Vagina (tissue), 2 donors: ENCODE measurements at regions not wholly inside any gene's neighbourhood (a gene's known extent, or its start where the extent isn't known, plus 50 kb on each side); places are given as distances from the start of the nearest gene placed in this dataset.

Source experiments
- DNase-seq, 2 donors: peaks; one replicate each; pipeline ENCODE4 v3.0.0-alpha.2; 2017; ENCODE audit errors: extremely low spot score in 2 of 2
- H3K27ac ChIP-seq: fragments of 200-600 bp; sonication (generic); one replicate; pipeline ENCODE4 v1.5.1; 2019
- H3K27me3 ChIP-seq: fragments of 200-600 bp; sonication (generic); one replicate; pipeline ENCODE4 v1.5.1; 2019
- H3K36me3 ChIP-seq, 2 donors: fragments of 200-600 bp; sonication (generic); one replicate each; pipeline ENCODE4 v1.5.1; 2017 to 2019
- H3K4me1 ChIP-seq: fragments of 200-600 bp; sonication (generic); one replicate; pipeline ENCODE4 v1.5.1; 2019
- H3K4me3 ChIP-seq, 2 donors: fragments of 200-600 bp; sonication (generic); 1 replicate in 1 of 2; 2 replicates in 1 of 2; pipeline ENCODE4 v1.5.1; 2016 to 2019
- H3K9me3 ChIP-seq: fragments of 200-600 bp; sonication (generic); one replicate; pipeline ENCODE4 v1.5.1; 2019
- CTCF ChIP-seq, 3 experiments: fragments of 450-650 bp in 2 of 3; fragments of 200-600 bp in 1 of 3; sonication (generic) in 1 of 3; IDR thresholded peaks; one replicate each; pipeline ENCODE4 v1.5.1; 2017 to 2019; ENCODE audit warnings: antibody characterized with exemption in 3 of 3, mild to moderate bottlenecking in 2 of 3, moderate library complexity in 2 of 3
- POLR2A ChIP-seq, 2 donors: fragments of 450-650 bp; IDR thresholded peaks; one replicate each; pipeline ENCODE4 v1.6.1; 2017; ENCODE audit warnings: antibody characterized with exemption in 2 of 2, mild to moderate bottlenecking in 2 of 2, moderate library complexity in 2 of 2
- POLR2AphosphoS5 ChIP-seq, 2 donors: sonication (generic); formaldehyde crosslinking; IDR thresholded peaks; one replicate each; pipeline ENCODE4 v1.9.0; 2017; ENCODE audit warnings: antibody characterized with exemption in 2 of 2, mild to moderate bottlenecking in 2 of 2, low read depth in 1 of 2; ENCODE audit not compliant: insufficient read depth in 1 of 2
- intact Hi-C: fragments of 100-400 bp; cut with DNase I; formaldehyde crosslinking; loops from one replicate; pipeline ENCODE4 v1.15.1; 2023

- Histone ChIP-seq H3K27ac (no peak overlapping the region), H3K4me3 (no peak overlapping the region), H3K36me3 (no peaks in the 10 kb centered on the region), H3K9me3 (no peaks in the 10 kb centered on the region), H3K4me1 (peaks cover 18% of the 10 kb centered on the region), H3K27me3 (no peaks in the 10 kb centered on the region)
- peak in 1 of 2 donors; percentile 74 for DNase-seq
- TF ChIP-seq POLR2A (IDR thresholded peaks at IDR 0.05) (no peak), CTCF (IDR thresholded peaks at IDR 0.05) (no peak)
- intact Hi-C loops, result no loop called here
These were observed 78.5 kb downstream of the SCGB2B2 start for GRCh38 chr19:34598217-34599155.

GRCh38 chr19:34597596-34597995 is 79.4 kb downstream of the SCGB2B2 start:
- intact Hi-C loops, result no loop called here
- Histone ChIP-seq H3K27me3 (no peaks in the 10 kb centered on the region), H3K4me3 (no peak overlapping the region), H3K27ac (no peak overlapping the region), H3K4me1 (peaks cover 18% of the 10 kb centered on the region), H3K36me3 (no peaks in the 10 kb centered on the region), H3K9me3 (no peaks in the 10 kb centered on the region)
- DNase-seq, result no peak
- TF ChIP-seq POLR2AphosphoS5 (IDR thresholded peaks at IDR 0.05; ENCODE audit: insufficient read depth in 1 of 2, low read depth in 1 of 2) (no peak), CTCF (IDR thresholded peaks at IDR 0.05) (no peak), POLR2A (IDR thresholded peaks at IDR 0.05) (no peak)

- Histone ChIP-seq H3K4me1 (peaks cover 18% of the 10 kb centered on the region), H3K27me3 (no peaks in the 10 kb centered on the region), H3K4me3 (no peak overlapping the region), H3K27ac (no peak overlapping the region), H3K36me3 (no peaks in the 10 kb centered on the region), H3K9me3 (no peaks in the 10 kb centered on the region)
- peak in 1 of 2 donors; percentile 70 for DNase-seq
- intact Hi-C loops, result no loop called here
- TF ChIP-seq POLR2AphosphoS5 (IDR thresholded peaks at IDR 0.05; ENCODE audit: insufficient read depth in 1 of 2, low read depth in 1 of 2) (no peak), CTCF (IDR thresholded peaks at IDR 0.05) (no peak)
These were observed 80.0 kb downstream of the SCGB2B2 start for GRCh38 chr19:34596989-34597388.

- no peaks in the 10 kb centered on the region for H3K9me3 ChIP-seq
- H3K27me3 ChIP-seq, result no peaks in the 10 kb centered on the region
- H3K4me3 ChIP-seq, result no peak overlapping the region
- peaks cover 18% of the 10 kb centered on the region for H3K4me1 ChIP-seq
- intact Hi-C loops, result no loop called here
- no peak overlapping the region for H3K27ac ChIP-seq
- DNase-seq, result peak in 1 of 2 donors; percentile 65
- H3K36me3 ChIP-seq, result no peaks in the 10 kb centered on the region
- no peak for TF ChIP-seq POLR2A (IDR thresholded peaks at IDR 0.05)
- TF ChIP-seq CTCF (IDR thresholded peaks at IDR 0.05), result no peak
- TF ChIP-seq POLR2AphosphoS5 (IDR thresholded peaks at IDR 0.05; ENCODE audit: insufficient read depth in 1 of 2, low read depth in 1 of 2), result no peak
These were observed 80.8 kb downstream of the SCGB2B2 start for GRCh38 chr19:34596115-34596514.

- TF ChIP-seq POLR2AphosphoS5 (IDR thresholded peaks at IDR 0.05; ENCODE audit: insufficient read depth in 1 of 2, low read depth in 1 of 2), result no peak
- no peak for TF ChIP-seq POLR2A (IDR thresholded peaks at IDR 0.05)
- TF ChIP-seq CTCF (IDR thresholded peaks at IDR 0.05), result no peak
- intact Hi-C loops, result no loop called here
- Histone ChIP-seq H3K9me3 (no peaks in the 10 kb centered on the region), H3K27me3 (no peaks in the 10 kb centered on the region), H3K4me3 (no peak overlapping the region), H3K27ac (no peak overlapping the region), H3K4me1 (peaks cover 18% of the 10 kb centered on the region), H3K36me3 (no peaks in the 10 kb centered on the region)
- DNase-seq, result peak in 1 of 2 donors; percentile 71
These were observed 81.3 kb downstream of the SCGB2B2 start for GRCh38 chr19:34595683-34596082.
